Activated CD8-positive, alpha-beta T cell treated with anti-CD3 and anti-CD28 coated beads, Interleukin-2, amount 10 ng/mL, durations not matched to agents 7 days and 5 days (primary cell): ENCODE measurements at regions not wholly inside any gene's neighbourhood (a gene's known extent, or its start where the extent isn't known, plus 50 kb on each side); places are given as distances from the start of the nearest gene placed in this dataset.

ENCODE experiments used
- ATAC-seq: fragments of 150-1000 bp; cut with Tn5 transposase; one replicate; pipeline ENCODE4 v1.10.0; 2021; ENCODE audit warnings: moderate library complexity
- CTCF ChIA-PET: fragments of 350-600 bp; sonication (Branson Sonifier 250); formaldehyde crosslinking; loops from one replicate; lab custom pipeline; 2021; ENCODE audit warnings: antibody characterized with exemption; lab: Charles Lee
- POLR2A ChIA-PET: fragments of 350-600 bp; sonication (Branson Sonifier 250); formaldehyde crosslinking; loops from one replicate; lab custom pipeline; 2021; ENCODE audit warnings: antibody characterized with exemption; lab: Charles Lee
- DNase-seq: peaks from one replicate; pipeline ENCODE4 v3.0.0-alpha.2; 2020
- H3K27ac Mint-ChIP-seq: one replicate; pipeline ENCODE4 v1.8.0; 2021; ENCODE audit warnings: mild to moderate bottlenecking, mixed read lengths
- H3K27me3 Mint-ChIP-seq: one replicate; pipeline ENCODE4 v1.8.0; 2021; ENCODE audit warnings: low read depth, mixed read lengths
- H3K36me3 Mint-ChIP-seq: one replicate; pipeline ENCODE4 v1.8.0; 2021; ENCODE audit warnings: low read depth, mixed read lengths
- H3K4me1 Mint-ChIP-seq: one replicate; pipeline ENCODE4 v1.8.0; 2021; ENCODE audit warnings: low read depth, mixed read lengths
- H3K4me3 Mint-ChIP-seq: one replicate; pipeline ENCODE4 v1.8.0; 2021; ENCODE audit warnings: mild to moderate bottlenecking, mixed read lengths
- H3K9me3 Mint-ChIP-seq: one replicate; pipeline ENCODE4 v1.8.0; 2022; ENCODE audit warnings: mixed read lengths; ENCODE audit not compliant: insufficient read depth

- DNase-seq (no peak), ATAC-seq (no peak)
- ChIA-PET POLR2A (no interaction called here), CTCF (no interaction called here)
- H3K4me1 Mint-ChIP-seq = no peaks in the 10 kb centered on the region
- H3K27ac Mint-ChIP-seq = no peak overlapping the region
- H3K27me3 Mint-ChIP-seq = no peaks in the 10 kb centered on the region
- no peaks in the 10 kb centered on the region for H3K9me3 Mint-ChIP-seq
- no peak overlapping the region for H3K4me3 Mint-ChIP-seq
- H3K36me3 Mint-ChIP-seq = no peaks in the 10 kb centered on the region
Measured at GRCh38 chr7:21104124-21104500, 317.4 kb upstream of the SP8 start.

DNA sequence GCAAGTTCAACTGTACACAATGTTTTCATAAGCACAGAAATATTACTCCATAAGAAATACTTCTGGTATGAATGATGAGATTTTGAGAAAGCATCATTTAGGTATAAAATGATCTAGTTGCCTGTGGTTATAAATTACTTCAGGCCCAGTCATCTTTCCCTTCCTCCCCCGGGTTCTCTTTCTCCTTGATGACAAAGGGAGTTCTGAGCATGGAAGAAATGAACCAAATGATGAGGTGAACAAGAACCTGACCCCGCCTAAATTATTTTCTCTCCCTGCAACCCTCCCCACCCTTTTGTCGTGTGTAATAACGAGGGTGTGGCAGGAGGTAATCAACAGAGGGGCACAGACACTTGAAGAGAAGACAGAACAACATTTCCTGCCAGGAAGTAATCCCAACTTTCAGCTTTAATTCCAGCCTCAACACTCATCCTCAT is 319.6 kb upstream of the SP8 start:
- no peak overlapping the region for H3K27ac Mint-ChIP-seq
- POLR2A ChIA-PET = no interaction called here
- no peaks in the 10 kb centered on the region for H3K27me3 Mint-ChIP-seq
- H3K4me1 Mint-ChIP-seq = no peaks in the 10 kb centered on the region
- CTCF ChIA-PET = no interaction called here
- no peak overlapping the region for H3K4me3 Mint-ChIP-seq
- no peak for ATAC-seq
- no peaks in the 10 kb centered on the region for H3K36me3 Mint-ChIP-seq
- no peak for DNase-seq
- H3K9me3 Mint-ChIP-seq = no peaks in the 10 kb centered on the region

GRCh38 chr7:21107101-21107500 is 320.4 kb upstream of the SP8 start:
- H3K4me3 Mint-ChIP-seq = no peak overlapping the region

GRCh38 chr7:21108182-21108581 is 319.7 kb upstream of the SP4 start:
- ChIA-PET CTCF (no interaction called here), POLR2A (no interaction called here)
- no peak overlapping the region for H3K4me3 Mint-ChIP-seq
- H3K4me1 Mint-ChIP-seq = no peaks in the 10 kb centered on the region
- H3K9me3 Mint-ChIP-seq = no peaks in the 10 kb centered on the region
- no peak for DNase-seq
- no peak overlapping the region for H3K27ac Mint-ChIP-seq
- H3K36me3 Mint-ChIP-seq = no peaks in the 10 kb centered on the region
- ATAC-seq = no peak
- no peaks in the 10 kb centered on the region for H3K27me3 Mint-ChIP-seq

More at GRCh38 chr7:21107101-21107500, 320.4 kb upstream of the SP8 start:
- ChIA-PET POLR2A (no interaction called here), CTCF (no interaction called here)
- H3K27ac Mint-ChIP-seq = no peak overlapping the region
- DNase-seq = no peak
- no peaks in the 10 kb centered on the region for H3K27me3 Mint-ChIP-seq
- no peak for ATAC-seq
- no peaks in the 10 kb centered on the region for H3K36me3 Mint-ChIP-seq
- H3K4me1 Mint-ChIP-seq = no peaks in the 10 kb centered on the region
- H3K9me3 Mint-ChIP-seq = no peaks in the 10 kb centered on the region

DNA sequence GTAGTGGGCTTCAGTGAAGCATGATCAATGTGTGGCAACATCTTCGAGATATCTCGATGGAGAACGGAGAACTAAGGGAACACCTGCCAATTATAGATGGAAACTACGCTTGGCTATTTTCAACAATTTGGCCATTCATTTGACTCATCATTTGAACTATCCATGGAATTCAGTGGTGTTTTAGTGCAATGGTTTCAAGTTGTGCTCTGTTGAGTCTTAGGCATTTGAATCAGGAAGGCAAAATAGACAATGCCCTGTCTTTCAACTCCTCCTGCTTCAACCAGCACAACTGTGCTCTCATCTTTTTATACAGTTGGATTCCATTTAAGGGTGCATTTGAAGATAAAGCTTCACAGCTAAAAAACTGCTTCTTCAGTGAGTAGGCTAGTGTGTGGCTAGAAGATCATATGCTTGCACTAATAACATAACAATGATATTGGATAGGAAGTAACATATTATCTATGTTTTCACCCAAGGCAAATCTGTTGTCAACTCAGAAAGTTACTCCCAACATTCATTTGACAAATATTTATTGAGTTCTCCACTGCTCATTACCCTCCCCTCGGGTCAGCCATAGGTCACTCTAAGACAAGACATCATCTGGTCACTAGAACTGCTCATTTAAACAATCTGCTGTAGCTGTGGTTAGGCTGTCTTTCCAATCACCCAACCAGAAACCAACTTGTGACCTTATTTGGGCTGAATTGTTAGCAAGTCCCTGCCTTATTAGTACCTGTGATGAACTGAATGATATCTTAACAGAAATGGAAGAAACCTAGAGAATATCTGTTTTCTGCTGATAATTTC is 314.1 kb upstream of the SP4 start:
- Mint-ChIP-seq H3K27me3 (no peaks in the 10 kb centered on the region), H3K9me3 (no peaks in the 10 kb centered on the region), H3K4me1 (no peaks in the 10 kb centered on the region), H3K27ac (no peak overlapping the region), H3K36me3 (no peaks in the 10 kb centered on the region), H3K4me3 (no peak overlapping the region)
- ChIA-PET CTCF (no interaction called here), POLR2A (no interaction called here)
- DNase-seq (no peak), ATAC-seq (no peak)

DNA sequence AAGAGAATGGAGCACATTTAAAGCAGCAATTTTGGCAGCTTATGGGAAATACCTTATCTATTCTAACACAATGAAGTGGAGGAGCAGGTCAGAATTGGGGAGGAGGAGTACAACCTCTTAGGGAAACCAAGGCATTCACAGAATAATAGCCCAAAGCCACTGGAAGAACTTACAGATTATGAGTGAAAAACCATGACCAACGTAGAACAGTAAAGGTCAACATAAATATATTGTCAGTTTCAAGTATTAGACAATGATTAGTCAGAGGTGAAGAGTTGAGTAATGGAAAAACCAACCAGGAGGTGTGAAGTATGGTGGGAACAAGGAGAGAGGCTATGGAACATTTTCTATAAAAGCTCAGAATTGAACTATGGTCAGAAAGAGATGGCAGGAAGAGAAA is 304.3 kb upstream of the SP4 start:
- CTCF ChIA-PET = no interaction called here

DNA sequence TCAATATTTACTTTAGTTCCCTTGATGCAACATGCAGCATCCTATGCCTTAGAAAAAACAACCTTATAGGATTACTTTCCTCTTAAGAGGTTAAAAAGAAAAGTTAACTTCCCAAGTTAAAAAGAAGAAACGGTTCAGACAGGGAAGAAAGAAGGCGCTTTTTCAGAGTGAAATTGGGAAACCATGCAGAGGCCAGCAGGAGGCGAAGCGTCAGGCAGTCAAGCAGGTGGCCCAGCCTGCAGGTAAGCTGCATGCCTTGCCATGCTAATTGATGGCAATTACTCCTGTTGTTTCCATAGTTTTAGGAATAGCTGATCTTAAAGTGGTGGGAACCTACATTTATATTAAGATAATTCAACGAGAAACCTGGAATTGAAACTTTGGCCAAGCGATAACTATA is 302.6 kb upstream of the SP4 start:
- DNase-seq = no peak
- H3K9me3 Mint-ChIP-seq = no peaks in the 10 kb centered on the region
- ChIA-PET POLR2A (no interaction called here), CTCF (no interaction called here)
- peaks cover 3% of the 10 kb centered on the region for H3K27me3 Mint-ChIP-seq
- H3K36me3 Mint-ChIP-seq = no peaks in the 10 kb centered on the region
- H3K27ac Mint-ChIP-seq = no peak overlapping the region
- ATAC-seq = no peak
- H3K4me1 Mint-ChIP-seq = no peaks in the 10 kb centered on the region
- no peak overlapping the region for H3K4me3 Mint-ChIP-seq

More for the DNA sequence above, 304.3 kb upstream of the SP4 start:
- no peaks in the 10 kb centered on the region for H3K4me1 Mint-ChIP-seq
- H3K4me3 Mint-ChIP-seq = no peak overlapping the region
- DNase-seq = no peak
- POLR2A ChIA-PET = no interaction called here
- ATAC-seq = no peak
- no peaks in the 10 kb centered on the region for H3K9me3 Mint-ChIP-seq
- no peak overlapping the region for H3K27ac Mint-ChIP-seq
- H3K36me3 Mint-ChIP-seq = no peaks in the 10 kb centered on the region
- peaks cover 3% of the 10 kb centered on the region for H3K27me3 Mint-ChIP-seq

DNA sequence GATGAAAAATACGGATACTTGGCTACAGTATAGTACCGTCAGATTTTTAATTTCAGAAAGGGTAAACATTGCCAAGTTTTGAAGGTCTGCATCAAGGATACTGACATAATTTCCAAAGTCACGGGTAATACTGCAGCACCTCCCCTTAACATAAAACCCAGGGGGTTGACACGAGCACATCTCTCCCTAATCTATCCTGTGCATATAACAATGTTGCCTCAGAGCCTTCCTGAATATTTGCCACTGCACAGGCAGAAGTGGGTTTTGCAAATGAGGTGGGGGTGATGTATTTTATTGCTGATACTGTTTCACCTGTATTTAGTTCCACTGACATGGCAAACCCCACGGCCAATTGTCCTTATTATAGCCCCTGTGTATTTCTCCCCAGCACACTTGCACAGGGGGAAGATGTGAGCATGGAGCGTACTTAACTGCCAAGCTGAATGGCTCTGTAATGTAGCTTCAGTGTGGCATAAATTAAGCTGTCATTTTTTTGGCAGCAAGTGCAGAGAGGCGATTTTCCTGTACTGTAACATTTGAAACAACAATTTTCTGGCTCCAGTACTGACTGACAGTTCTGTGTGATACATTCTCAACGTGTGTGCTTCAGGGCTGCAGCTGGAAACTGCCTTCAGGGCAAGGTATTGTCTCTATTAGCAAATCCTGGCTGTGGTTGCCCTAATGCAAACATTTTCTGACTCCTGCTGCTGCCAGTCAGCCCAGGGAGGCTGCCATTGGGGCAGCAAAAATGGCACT is 299.6 kb upstream of the SP4 start:
- H3K36me3 Mint-ChIP-seq = no peaks in the 10 kb centered on the region
- no peak overlapping the region for H3K4me3 Mint-ChIP-seq
- H3K27me3 Mint-ChIP-seq = peaks cover 5% of the 10 kb centered on the region
- H3K27ac Mint-ChIP-seq = no peak overlapping the region
- DNase-seq (no peak), ATAC-seq (no peak)
- no peaks in the 10 kb centered on the region for H3K4me1 Mint-ChIP-seq
- no peaks in the 10 kb centered on the region for H3K9me3 Mint-ChIP-seq
- CTCF ChIA-PET = no interaction called here
- POLR2A ChIA-PET = no interaction called here

GRCh38 chr7:21131897-21132296 is 296.0 kb upstream of the SP4 start:
- ChIA-PET POLR2A (no interaction called here), CTCF (no interaction called here)
- Mint-ChIP-seq H3K4me1 (no peaks in the 10 kb centered on the region), H3K9me3 (no peaks in the 10 kb centered on the region), H3K36me3 (no peaks in the 10 kb centered on the region), H3K4me3 (no peak overlapping the region), H3K27ac (no peak overlapping the region), H3K27me3 (peaks cover 2% of the 10 kb centered on the region)
- no peak for DNase-seq
- no peak for ATAC-seq

GRCh38 chr7:21134631-21135030 is 293.3 kb upstream of the SP4 start:
- ChIA-PET CTCF (no interaction called here), POLR2A (no interaction called here)
- H3K4me1 Mint-ChIP-seq = no peaks in the 10 kb centered on the region
- no peaks in the 10 kb centered on the region for H3K36me3 Mint-ChIP-seq
- ATAC-seq (no peak), DNase-seq (no peak)
- no peaks in the 10 kb centered on the region for H3K9me3 Mint-ChIP-seq
- peaks cover 2% of the 10 kb centered on the region for H3K27me3 Mint-ChIP-seq
- no peak overlapping the region for H3K4me3 Mint-ChIP-seq
- no peak overlapping the region for H3K27ac Mint-ChIP-seq

GRCh38 chr7:21135437-21135836 is 292.4 kb upstream of the SP4 start:
- no peak for DNase-seq
- POLR2A ChIA-PET = no interaction called here
- CTCF ChIA-PET = no interaction called here
- H3K4me3 Mint-ChIP-seq = no peak overlapping the region
- no peak for ATAC-seq
- H3K9me3 Mint-ChIP-seq = no peaks in the 10 kb centered on the region
- H3K36me3 Mint-ChIP-seq = no peaks in the 10 kb centered on the region
- no peaks in the 10 kb centered on the region for H3K4me1 Mint-ChIP-seq
- no peak overlapping the region for H3K27ac Mint-ChIP-seq
- peaks cover 2% of the 10 kb centered on the region for H3K27me3 Mint-ChIP-seq

- no peak overlapping the region for H3K27ac Mint-ChIP-seq
Measured at GRCh38 chr7:21137640-21138039, 290.2 kb upstream of the SP4 start.

More at GRCh38 chr7:21137640-21138039, 290.2 kb upstream of the SP4 start:
- ChIA-PET POLR2A (no interaction called here), CTCF (no interaction called here)
- Mint-ChIP-seq H3K4me3 (no peak overlapping the region), H3K27me3 (no peaks in the 10 kb centered on the region), H3K36me3 (no peaks in the 10 kb centered on the region), H3K4me1 (no peaks in the 10 kb centered on the region), H3K9me3 (no peaks in the 10 kb centered on the region)
- ATAC-seq (no peak), DNase-seq (no peak)
